ENCODE measurements at regions not wholly inside any gene's neighbourhood (a gene's known extent, or its start where the extent isn't known, plus 50 kb on each side); places are given as distances from the start of the nearest gene placed in this dataset.

DNA sequence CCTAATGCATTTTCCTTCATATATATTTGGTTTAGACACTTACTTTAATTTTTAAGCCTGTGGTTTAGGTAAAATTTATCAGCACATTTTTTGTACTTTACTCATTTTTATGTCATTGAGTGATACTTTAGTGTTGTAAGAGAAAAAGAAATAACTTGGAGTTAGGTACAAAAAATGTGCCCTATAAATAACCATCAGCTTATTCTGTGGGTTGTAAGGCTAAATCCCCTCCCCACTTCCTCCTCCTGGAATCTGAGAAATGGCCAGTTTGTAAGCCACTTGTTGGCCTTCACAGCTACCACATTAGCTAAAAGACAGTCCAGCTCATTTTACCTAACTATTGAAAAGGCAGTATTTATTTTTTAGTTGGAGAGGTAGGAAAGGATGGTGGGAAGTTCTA lies 576.3 kb downstream of the PKHD1 start:
- no peaks in the 10 kb centered on the region for H3K36me3 ChIP-seq (ENCODE audit: control insufficient read depth in 3 of 3, insufficient read depth in 3 of 3, low read length in 3 of 3)
- no peaks in the 10 kb centered on the region for H3K27me3 ChIP-seq (ENCODE audit: control insufficient read depth in 3 of 3, insufficient read depth in 3 of 3, low read length in 3 of 3)
- no peaks in the 10 kb centered on the region for H3K4me1 ChIP-seq (ENCODE audit: control insufficient read depth in 3 of 3, insufficient read depth in 3 of 3, low read length in 3 of 3)
- H3K27ac ChIP-seq (ENCODE audit: low read depth, low read length), result no peak overlapping the region
- H3K9me3 ChIP-seq (ENCODE audit: control insufficient read depth in 3 of 3, low read length in 3 of 3), result no peaks in the 10 kb centered on the region
- H3K9ac ChIP-seq (ENCODE audit: low read depth in 1 of 3, low read length in 3 of 3), result no peak overlapping the region
- H3K4me3 ChIP-seq (ENCODE audit: low read length in 3 of 3), result no peak overlapping the region

DNA sequence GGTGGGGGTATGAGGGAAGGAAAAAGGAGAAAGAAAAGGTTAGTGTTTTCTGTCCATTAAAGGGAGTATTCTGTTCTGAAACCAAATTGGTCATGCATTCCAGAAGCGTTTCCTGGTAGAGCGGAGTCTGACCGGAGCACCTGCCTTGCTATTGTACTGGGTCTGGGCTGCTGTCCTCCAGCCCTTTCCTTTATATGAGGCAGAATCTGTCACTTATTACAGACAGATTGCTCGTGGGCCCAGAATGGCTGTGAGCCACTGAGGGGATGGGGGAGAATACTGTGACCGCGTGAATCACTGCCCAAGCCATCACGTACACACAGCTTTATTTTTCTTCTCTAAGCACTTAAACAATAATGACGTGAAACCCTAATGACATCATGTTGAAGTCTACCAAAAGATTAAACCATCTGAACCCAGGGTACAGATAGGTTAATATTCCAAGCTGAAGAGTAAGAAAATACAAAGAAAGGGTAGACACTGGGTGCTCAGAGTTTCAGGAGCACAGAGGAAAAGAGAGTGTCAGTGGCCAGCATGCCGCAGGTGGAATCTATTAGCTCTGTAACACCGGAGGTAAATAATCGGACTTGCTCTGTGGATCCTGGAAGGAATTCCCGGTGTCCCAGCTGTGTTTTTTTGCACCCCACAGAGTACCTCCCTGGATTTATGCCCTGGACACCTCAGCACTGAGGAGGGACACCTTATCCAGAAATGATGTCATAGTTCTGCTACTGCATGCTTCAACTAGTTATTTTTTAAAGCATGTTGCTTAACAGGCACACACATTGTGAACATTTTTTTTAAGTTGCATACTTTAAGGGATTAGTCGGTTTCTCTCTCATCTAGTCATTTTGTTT lies 573.3 kb downstream of the PKHD1 start:
- Histone ChIP-seq H3K36me3 (ENCODE audit: control insufficient read depth in 3 of 3, insufficient read depth in 3 of 3, low read length in 3 of 3) (no peaks in the 10 kb centered on the region), H3K27ac (ENCODE audit: low read depth, low read length) (no peak overlapping the region), H3K9me3 (ENCODE audit: control insufficient read depth in 3 of 3, low read length in 3 of 3) (no peaks in the 10 kb centered on the region)

DNA sequence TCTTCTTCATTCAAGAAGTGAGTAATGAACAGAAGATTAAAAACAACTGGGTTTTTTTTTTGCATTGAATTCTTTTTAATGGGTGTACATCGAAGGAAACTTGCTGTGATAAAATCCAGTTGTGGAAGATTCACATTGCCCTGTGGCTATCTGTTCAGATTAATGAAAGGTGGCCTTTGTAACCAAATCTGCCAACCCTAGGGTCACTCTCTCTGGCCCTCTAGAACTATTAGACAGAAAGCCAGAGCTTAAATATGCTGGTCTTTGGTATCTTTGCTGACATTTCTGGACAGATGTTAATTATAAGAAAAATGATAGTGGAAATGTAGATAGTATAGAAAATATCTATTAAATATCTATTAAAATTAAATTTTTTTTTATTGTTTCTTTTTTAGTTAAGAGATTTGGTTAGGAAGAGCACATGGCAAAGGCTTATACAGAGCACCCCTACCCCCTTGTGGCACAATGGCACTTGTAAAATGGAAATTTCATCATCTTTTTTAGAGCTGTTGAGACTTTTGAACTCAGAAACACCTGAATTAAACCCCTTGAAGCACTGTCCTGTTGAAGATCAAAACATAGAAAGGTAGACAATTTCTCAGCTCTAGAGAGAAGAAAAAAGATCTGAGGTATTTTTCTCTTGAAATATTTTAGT lies 572.5 kb downstream of the PKHD1 start:
- H3K36me3 ChIP-seq (ENCODE audit: control insufficient read depth in 3 of 3, insufficient read depth in 3 of 3, low read length in 3 of 3), result no peaks in the 10 kb centered on the region
- H3K4me3 ChIP-seq (ENCODE audit: low read length in 3 of 3), result no peak overlapping the region
- no peak overlapping the region for H3K27ac ChIP-seq (ENCODE audit: low read depth, low read length)
- H3K9me3 ChIP-seq (ENCODE audit: control insufficient read depth in 3 of 3, low read length in 3 of 3), result no peaks in the 10 kb centered on the region
- H3K27me3 ChIP-seq (ENCODE audit: control insufficient read depth in 3 of 3, insufficient read depth in 3 of 3, low read length in 3 of 3), result no peaks in the 10 kb centered on the region
- no peaks in the 10 kb centered on the region for H3K4me1 ChIP-seq (ENCODE audit: control insufficient read depth in 3 of 3, insufficient read depth in 3 of 3, low read length in 3 of 3)
- H3K9ac ChIP-seq (ENCODE audit: low read depth in 1 of 3, low read length in 3 of 3), result no peak overlapping the region

More for the DNA sequence above, 573.3 kb downstream of the PKHD1 start:
- Histone ChIP-seq H3K4me3 (ENCODE audit: low read length in 3 of 3) (no peak overlapping the region), H3K9ac (ENCODE audit: low read depth in 1 of 3, low read length in 3 of 3) (no peak overlapping the region), H3K27me3 (ENCODE audit: control insufficient read depth in 3 of 3, insufficient read depth in 3 of 3, low read length in 3 of 3) (no peaks in the 10 kb centered on the region), H3K4me1 (ENCODE audit: control insufficient read depth in 3 of 3, insufficient read depth in 3 of 3, low read length in 3 of 3) (no peaks in the 10 kb centered on the region)

DNA sequence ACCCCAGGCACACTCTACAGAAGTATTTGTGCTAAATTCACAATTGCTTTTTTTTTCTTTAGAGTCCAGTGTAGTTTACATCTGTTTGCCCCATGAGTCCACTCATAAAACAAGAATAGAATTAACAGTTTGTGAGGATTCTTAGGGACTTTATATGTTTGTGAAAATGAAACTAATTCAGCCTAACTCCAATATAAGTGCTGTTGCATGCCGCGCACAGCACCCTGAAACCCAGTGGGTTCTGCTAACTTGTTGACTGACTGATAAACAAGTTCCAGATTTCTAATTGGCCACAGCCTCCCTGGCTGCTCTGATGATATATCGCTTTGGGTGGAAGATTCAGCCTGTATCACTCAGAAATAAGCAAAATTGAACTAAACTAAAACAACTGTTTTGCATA lies 561.4 kb downstream of the PKHD1 start:
- Histone ChIP-seq H3K9me3 (ENCODE audit: control insufficient read depth in 3 of 3, low read length in 3 of 3) (no peaks in the 10 kb centered on the region), H3K4me1 (ENCODE audit: control insufficient read depth in 3 of 3, insufficient read depth in 3 of 3, low read length in 3 of 3) (no peaks in the 10 kb centered on the region), H3K27me3 (ENCODE audit: control insufficient read depth in 3 of 3, insufficient read depth in 3 of 3, low read length in 3 of 3) (no peaks in the 10 kb centered on the region), H3K4me3 (ENCODE audit: low read length in 3 of 3) (no peak overlapping the region), H3K36me3 (ENCODE audit: control insufficient read depth in 3 of 3, insufficient read depth in 3 of 3, low read length in 3 of 3) (no peaks in the 10 kb centered on the region), H3K9ac (ENCODE audit: low read depth in 1 of 3, low read length in 3 of 3) (no peak overlapping the region), H3K27ac (ENCODE audit: low read depth, low read length) (no peak overlapping the region)

DNA sequence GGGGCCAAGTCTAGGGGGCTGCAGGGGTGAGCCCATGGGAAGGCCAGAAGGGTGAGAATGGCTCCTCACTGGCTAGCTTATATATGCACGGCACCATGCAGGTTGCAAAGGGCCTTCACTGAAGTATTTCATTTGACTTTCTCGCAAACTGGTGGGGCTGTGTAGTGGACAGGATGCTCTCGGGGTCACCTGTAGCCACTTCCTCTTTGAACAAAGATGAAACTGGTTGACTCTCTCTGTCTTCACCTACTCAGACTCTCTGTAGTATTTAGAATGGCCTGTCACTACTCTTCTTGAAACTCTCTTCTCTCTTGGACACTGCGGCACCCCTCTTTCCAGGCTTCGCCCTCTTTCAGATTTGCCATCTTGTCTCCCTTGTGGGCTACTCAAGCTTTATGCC lies 560.5 kb downstream of the PKHD1 start:
- Histone ChIP-seq H3K36me3 (ENCODE audit: control insufficient read depth in 3 of 3, insufficient read depth in 3 of 3, low read length in 3 of 3) (no peaks in the 10 kb centered on the region), H3K27me3 (ENCODE audit: control insufficient read depth in 3 of 3, insufficient read depth in 3 of 3, low read length in 3 of 3) (no peaks in the 10 kb centered on the region), H3K9ac (ENCODE audit: low read depth in 1 of 3, low read length in 3 of 3) (no peak overlapping the region), H3K4me1 (ENCODE audit: control insufficient read depth in 3 of 3, insufficient read depth in 3 of 3, low read length in 3 of 3) (no peaks in the 10 kb centered on the region), H3K27ac (ENCODE audit: low read depth, low read length) (no peak overlapping the region), H3K4me3 (ENCODE audit: low read length in 3 of 3) (no peak overlapping the region), H3K9me3 (ENCODE audit: control insufficient read depth in 3 of 3, low read length in 3 of 3) (no peaks in the 10 kb centered on the region)

DNA sequence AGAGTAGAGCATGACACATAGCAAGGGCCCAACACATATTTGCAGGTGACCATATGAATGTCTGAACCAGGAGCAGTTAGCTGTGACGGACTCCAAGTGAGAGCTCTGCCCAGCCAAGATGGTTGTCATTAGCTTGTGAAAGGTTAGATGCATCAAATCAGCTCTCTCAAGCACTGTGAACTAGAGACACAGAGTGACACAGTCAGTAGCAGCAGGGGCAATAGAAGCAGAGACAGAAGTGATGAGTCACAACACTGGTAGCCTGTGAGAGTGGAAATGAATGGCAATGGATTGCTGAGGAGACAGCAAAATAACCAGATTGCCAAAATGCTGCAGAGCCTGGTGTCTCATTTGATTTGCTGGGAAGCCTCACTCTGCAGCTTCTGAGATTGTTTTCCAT lies 558.9 kb downstream of the PKHD1 start:
- no peaks in the 10 kb centered on the region for H3K9me3 ChIP-seq (ENCODE audit: control insufficient read depth in 3 of 3, low read length in 3 of 3)
- no peak overlapping the region for H3K4me3 ChIP-seq (ENCODE audit: low read length in 3 of 3)
- no peaks in the 10 kb centered on the region for H3K4me1 ChIP-seq (ENCODE audit: control insufficient read depth in 3 of 3, insufficient read depth in 3 of 3, low read length in 3 of 3)
- no peak overlapping the region for H3K9ac ChIP-seq (ENCODE audit: low read depth in 1 of 3, low read length in 3 of 3)
- no peak overlapping the region for H3K27ac ChIP-seq (ENCODE audit: low read depth, low read length)
- no peaks in the 10 kb centered on the region for H3K36me3 ChIP-seq (ENCODE audit: control insufficient read depth in 3 of 3, insufficient read depth in 3 of 3, low read length in 3 of 3)
- H3K27me3 ChIP-seq (ENCODE audit: control insufficient read depth in 3 of 3, insufficient read depth in 3 of 3, low read length in 3 of 3), result no peaks in the 10 kb centered on the region

DNA sequence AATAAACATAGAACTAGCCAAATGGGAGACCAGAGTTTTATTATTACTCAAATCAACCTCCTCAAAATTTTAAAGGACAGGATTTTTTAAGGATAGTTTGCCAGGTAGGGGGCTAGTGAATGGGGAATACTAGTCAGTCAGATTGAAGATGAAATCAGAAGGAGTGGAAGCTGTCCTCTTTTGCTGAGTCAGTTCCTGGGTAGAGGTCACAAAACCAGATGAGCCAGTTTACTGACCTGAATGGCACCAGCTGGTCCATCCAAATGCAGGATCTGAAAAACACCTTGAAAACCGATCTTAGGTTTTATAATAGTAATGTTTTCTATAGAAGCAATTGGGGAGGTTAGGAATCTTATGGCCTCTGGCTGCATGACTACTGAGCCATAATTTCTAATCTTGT lies 558.2 kb downstream of the PKHD1 start:
- Histone ChIP-seq H3K4me1 (ENCODE audit: control insufficient read depth in 3 of 3, insufficient read depth in 3 of 3, low read length in 3 of 3) (no peaks in the 10 kb centered on the region), H3K27me3 (ENCODE audit: control insufficient read depth in 3 of 3, insufficient read depth in 3 of 3, low read length in 3 of 3) (no peaks in the 10 kb centered on the region), H3K36me3 (ENCODE audit: control insufficient read depth in 3 of 3, insufficient read depth in 3 of 3, low read length in 3 of 3) (no peaks in the 10 kb centered on the region), H3K9me3 (ENCODE audit: control insufficient read depth in 3 of 3, low read length in 3 of 3) (no peaks in the 10 kb centered on the region), H3K9ac (ENCODE audit: low read depth in 1 of 3, low read length in 3 of 3) (no peak overlapping the region), H3K27ac (ENCODE audit: low read depth, low read length) (no peak overlapping the region), H3K4me3 (ENCODE audit: low read length in 3 of 3) (no peak overlapping the region)

DNA sequence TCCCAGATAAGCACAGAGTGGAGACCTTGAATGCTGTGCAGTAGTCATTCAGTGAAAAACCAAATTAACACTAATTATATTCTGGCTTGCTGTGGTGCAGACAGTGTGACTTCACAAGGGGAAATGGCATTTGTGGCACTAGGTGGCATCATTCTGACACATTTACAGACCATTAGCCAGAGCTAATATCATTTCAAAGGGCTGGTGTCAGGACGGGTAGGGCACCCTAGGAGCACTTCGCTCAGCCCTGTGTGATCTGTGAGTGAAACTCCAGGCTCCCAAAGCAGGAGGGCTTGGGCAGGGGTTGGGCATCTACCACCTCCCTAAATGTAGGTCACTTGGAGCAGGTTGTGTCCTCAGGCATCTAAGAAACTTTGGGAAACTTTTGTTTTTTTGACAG lies 555.8 kb downstream of the PKHD1 start:
- no peaks in the 10 kb centered on the region for H3K4me1 ChIP-seq (ENCODE audit: control insufficient read depth in 3 of 3, insufficient read depth in 3 of 3, low read length in 3 of 3)
- no peak overlapping the region for H3K4me3 ChIP-seq (ENCODE audit: low read length in 3 of 3)
- H3K27me3 ChIP-seq (ENCODE audit: control insufficient read depth in 3 of 3, insufficient read depth in 3 of 3, low read length in 3 of 3), result no peaks in the 10 kb centered on the region
- no peak overlapping the region for H3K27ac ChIP-seq (ENCODE audit: low read depth, low read length)
- H3K36me3 ChIP-seq (ENCODE audit: control insufficient read depth in 3 of 3, insufficient read depth in 3 of 3, low read length in 3 of 3), result no peaks in the 10 kb centered on the region
- no peak overlapping the region for H3K9ac ChIP-seq (ENCODE audit: low read depth in 1 of 3, low read length in 3 of 3)
- H3K9me3 ChIP-seq (ENCODE audit: control insufficient read depth in 3 of 3, low read length in 3 of 3), result no peaks in the 10 kb centered on the region

DNA sequence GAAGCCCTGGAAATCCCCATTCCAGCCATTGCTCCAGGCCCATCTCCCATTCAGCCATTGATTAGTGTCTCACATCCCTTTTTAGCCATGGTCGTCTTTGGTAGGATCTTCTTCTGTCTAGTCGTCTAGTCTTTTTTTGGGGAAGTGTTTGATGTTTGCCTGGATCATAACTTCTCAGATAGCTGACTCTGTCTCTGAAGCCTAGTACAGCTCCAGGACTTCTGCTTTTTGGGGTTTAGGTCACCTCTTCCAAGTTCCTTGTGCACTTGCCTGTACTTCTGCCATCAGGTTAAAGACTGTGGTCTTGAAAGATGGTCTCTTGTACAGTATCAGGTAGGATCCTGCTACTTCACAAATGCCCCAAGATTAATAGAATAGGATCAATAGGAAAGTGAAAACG lies 553.5 kb downstream of the PKHD1 start:
- no peak overlapping the region for H3K9ac ChIP-seq (ENCODE audit: low read depth in 1 of 3, low read length in 3 of 3)
- H3K27me3 ChIP-seq (ENCODE audit: control insufficient read depth in 3 of 3, insufficient read depth in 3 of 3, low read length in 3 of 3), result no peaks in the 10 kb centered on the region
- no peaks in the 10 kb centered on the region for H3K4me1 ChIP-seq (ENCODE audit: control insufficient read depth in 3 of 3, insufficient read depth in 3 of 3, low read length in 3 of 3)
- no peaks in the 10 kb centered on the region for H3K36me3 ChIP-seq (ENCODE audit: control insufficient read depth in 3 of 3, insufficient read depth in 3 of 3, low read length in 3 of 3)
- H3K4me3 ChIP-seq (ENCODE audit: low read length in 3 of 3), result no peak overlapping the region
- H3K9me3 ChIP-seq (ENCODE audit: control insufficient read depth in 3 of 3, low read length in 3 of 3), result no peaks in the 10 kb centered on the region
- no peak overlapping the region for H3K27ac ChIP-seq (ENCODE audit: low read depth, low read length)

DNA sequence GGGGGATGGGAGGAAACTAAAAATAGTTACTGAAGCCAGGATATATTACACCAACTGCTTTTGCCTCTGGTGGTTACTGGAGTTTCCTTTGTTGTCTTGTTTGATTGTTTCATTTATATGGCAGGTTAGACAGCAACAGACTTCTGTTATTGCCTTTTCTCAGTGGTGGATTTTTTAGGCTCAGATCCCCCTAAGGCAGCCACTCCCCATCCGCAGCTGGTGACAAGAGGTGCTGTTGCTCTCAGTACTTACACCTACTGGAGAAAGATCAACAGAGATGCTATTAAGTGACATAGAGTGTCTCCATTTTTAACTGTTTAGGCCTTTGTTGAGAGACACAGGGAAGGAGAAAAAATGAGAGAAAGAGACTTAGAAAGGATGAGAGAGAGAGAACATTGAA lies 552.1 kb downstream of the PKHD1 start:
- Histone ChIP-seq H3K9ac (ENCODE audit: low read depth in 1 of 3, low read length in 3 of 3) (no peak overlapping the region), H3K27me3 (ENCODE audit: control insufficient read depth in 3 of 3, insufficient read depth in 3 of 3, low read length in 3 of 3) (no peaks in the 10 kb centered on the region), H3K4me1 (ENCODE audit: control insufficient read depth in 3 of 3, insufficient read depth in 3 of 3, low read length in 3 of 3) (no peaks in the 10 kb centered on the region), H3K9me3 (ENCODE audit: control insufficient read depth in 3 of 3, low read length in 3 of 3) (no peaks in the 10 kb centered on the region), H3K36me3 (ENCODE audit: control insufficient read depth in 3 of 3, insufficient read depth in 3 of 3, low read length in 3 of 3) (no peaks in the 10 kb centered on the region), H3K4me3 (ENCODE audit: low read length in 3 of 3) (no peak overlapping the region), H3K27ac (ENCODE audit: low read depth, low read length) (no peak overlapping the region)

All from skeletal muscle tissue (tissue), 3 donors.